Fibroblast of lung (primary cell): ENCODE measurements at regions not wholly inside any gene's neighbourhood (a gene's known extent, or its start where the extent isn't known, plus 50 kb on each side); places are given as distances from the start of the nearest gene placed in this dataset.
"Not testable (repeated sequence)": the region's sequence is repeated elsewhere in the genome, so short reads cannot be mapped to it uniquely, and the experiment has no call there.

Experiments
- DNase-seq, 2 donors: peaks; one replicate each; pipeline versions ENCODE4 v3.0.0 to v3.0.0-alpha.2; 2010; ENCODE audit warnings: low read depth in 2 of 2
- H2AFZ ChIP-seq: 2 replicates; pipeline ENCODE4 v1.5.1; 2012; ENCODE audit warnings: low read length, control low read depth, inconsistent platforms
- H3K27ac ChIP-seq: 2 replicates; pipeline ENCODE4 v1.5.1; 2011; ENCODE audit warnings: low read length, control low read depth; ENCODE audit not compliant: insufficient read depth
- H3K27me3 ChIP-seq: 2 replicates; pipeline ENCODE4 v1.5.1; 2011; ENCODE audit warnings: mild to moderate bottlenecking, low read length; ENCODE audit not compliant: control insufficient read depth, insufficient read depth
- H3K36me3 ChIP-seq: 2 replicates; pipeline ENCODE4 v1.5.1; 2011; ENCODE audit warnings: low read length; ENCODE audit not compliant: control insufficient read depth, insufficient read depth
- H3K4me1 ChIP-seq: 2 replicates; pipeline ENCODE4 v1.5.1; 2011; ENCODE audit warnings: low read length; ENCODE audit not compliant: control insufficient read depth, insufficient read depth; ENCODE audit errors: extremely low read depth
- H3K4me2 ChIP-seq: 2 replicates; pipeline ENCODE4 v1.5.1; 2011; ENCODE audit warnings: low read length, control low read depth; ENCODE audit not compliant: insufficient read depth; ENCODE audit errors: extremely low read depth
- H3K4me3 ChIP-seq, 4 experiments: fragments of 200-600 bp in 1 of 4; sonication (generic) in 1 of 4; replicated peaks in 1 of 4; 2 replicates each; pipeline ENCODE4 v1.5.1; 2011 to 2016; ENCODE audit warnings: low read length in 4 of 4, low read depth in 3 of 4, mild to moderate bottlenecking in 3 of 4, control low read depth in 2 of 4, inconsistent platforms in 1 of 4, mixed read lengths in 1 of 4; ENCODE audit not compliant: insufficient read depth in 1 of 4; ENCODE audit errors: control extremely low read depth in 1 of 4
- H3K79me2 ChIP-seq: 2 replicates; pipeline ENCODE4 v1.5.1; 2012; ENCODE audit warnings: mild to moderate bottlenecking, low read length, inconsistent platforms; ENCODE audit not compliant: control insufficient read depth, insufficient read depth
- H3K9ac ChIP-seq: 2 replicates; pipeline ENCODE4 v1.5.1; 2011; ENCODE audit warnings: mild to moderate bottlenecking, low read length, control low read depth; ENCODE audit not compliant: insufficient read depth
- H3K9me3 ChIP-seq: 2 replicates; pipeline ENCODE4 v1.5.1; 2012; ENCODE audit warnings: low read depth, low read length; ENCODE audit not compliant: control insufficient read depth, insufficient read depth
- H4K20me1 ChIP-seq: 2 replicates; pipeline ENCODE4 v1.5.1; 2011; ENCODE audit warnings: low read length; ENCODE audit not compliant: control insufficient read depth, insufficient read depth; ENCODE audit errors: extremely low read depth
- EZH2 ChIP-seq: IDR thresholded peaks from 2 replicates; pipeline ENCODE4 v1.5.1; 2012; ENCODE audit warnings: low read length, control low read depth, mild to moderate bottlenecking; ENCODE audit errors: missing control alignments
- TF ChIP-seq, protein P1 (sequence below), 2 donors: IDR thresholded peaks in 1 of 2; conservative IDR thresholded peaks in 1 of 2; 1 replicate in 1 of 2; 2 replicates in 1 of 2; pipeline ENCODE4 v1.5.1; 2011 to 2012; ENCODE audit warnings: low read length in 2 of 2, control low read depth in 1 of 2, inconsistent platforms in 1 of 2, low read depth in 1 of 2, mild to moderate bottlenecking in 1 of 2

GRCh38 chr5:125249400-125249799 lies 503.0 kb upstream of the ZNF608 start:
- peak in 1 of 2 donors; percentile 72 for DNase-seq
- Histone ChIP-seq H3K36me3 (no peaks in the 10 kb centered on the region), H3K4me2 (no peak overlapping the region), H2AFZ (no peak overlapping the region), H3K79me2 (no peaks in the 10 kb centered on the region), H3K4me3 (no peak overlapping the region), H3K9ac (no peak overlapping the region), H3K27ac (no peak overlapping the region), H3K27me3 (no peaks in the 10 kb centered on the region), H4K20me1 (no peaks in the 10 kb centered on the region), H3K4me1 (no peaks in the 10 kb centered on the region), H3K9me3 (no peaks in the 10 kb centered on the region)
- TF ChIP-seq, protein P1, sequence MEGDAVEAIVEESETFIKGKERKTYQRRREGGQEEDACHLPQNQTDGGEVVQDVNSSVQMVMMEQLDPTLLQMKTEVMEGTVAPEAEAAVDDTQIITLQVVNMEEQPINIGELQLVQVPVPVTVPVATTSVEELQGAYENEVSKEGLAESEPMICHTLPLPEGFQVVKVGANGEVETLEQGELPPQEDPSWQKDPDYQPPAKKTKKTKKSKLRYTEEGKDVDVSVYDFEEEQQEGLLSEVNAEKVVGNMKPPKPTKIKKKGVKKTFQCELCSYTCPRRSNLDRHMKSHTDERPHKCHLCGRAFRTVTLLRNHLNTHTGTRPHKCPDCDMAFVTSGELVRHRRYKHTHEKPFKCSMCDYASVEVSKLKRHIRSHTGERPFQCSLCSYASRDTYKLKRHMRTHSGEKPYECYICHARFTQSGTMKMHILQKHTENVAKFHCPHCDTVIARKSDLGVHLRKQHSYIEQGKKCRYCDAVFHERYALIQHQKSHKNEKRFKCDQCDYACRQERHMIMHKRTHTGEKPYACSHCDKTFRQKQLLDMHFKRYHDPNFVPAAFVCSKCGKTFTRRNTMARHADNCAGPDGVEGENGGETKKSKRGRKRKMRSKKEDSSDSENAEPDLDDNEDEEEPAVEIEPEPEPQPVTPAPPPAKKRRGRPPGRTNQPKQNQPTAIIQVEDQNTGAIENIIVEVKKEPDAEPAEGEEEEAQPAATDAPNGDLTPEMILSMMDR (conservative IDR thresholded peaks at IDR 0.05 in 1 of 2, IDR thresholded peaks at IDR 0.05 in 1 of 2; ENCODE audit: low read depth in 1 of 2, low read length in 2 of 2) = no peak
- no peak for TF ChIP-seq EZH2

DNA sequence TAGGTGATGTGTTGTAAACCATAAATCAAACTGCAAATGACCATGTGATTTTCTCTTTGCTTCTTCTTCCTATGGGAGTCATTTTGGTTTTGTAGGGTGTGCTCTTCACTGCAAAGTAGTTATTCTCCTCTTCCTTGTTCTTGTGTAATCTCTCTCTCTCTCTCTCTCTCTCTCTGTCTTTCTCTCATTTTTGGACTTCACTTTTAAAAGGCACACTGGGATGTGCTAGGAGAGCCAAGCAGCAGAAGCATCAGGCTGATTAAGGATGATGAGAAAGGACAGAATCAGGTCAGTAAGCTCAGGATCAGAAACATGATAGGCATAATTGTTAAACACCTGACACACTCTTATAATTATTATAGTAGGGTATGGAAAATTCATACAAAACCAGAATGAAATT lies 505.3 kb upstream of the ZNF608 start:
- no peak overlapping the region for H2AFZ ChIP-seq
- no peak overlapping the region for H3K4me3 ChIP-seq
- no peaks in the 10 kb centered on the region for H3K27me3 ChIP-seq
- H3K4me1 ChIP-seq = no peaks in the 10 kb centered on the region
- no peaks in the 10 kb centered on the region for H4K20me1 ChIP-seq
- no peak overlapping the region for H3K4me2 ChIP-seq
- no peak overlapping the region for H3K9ac ChIP-seq
- no peaks in the 10 kb centered on the region for H3K79me2 ChIP-seq
- H3K36me3 ChIP-seq = no peaks in the 10 kb centered on the region
- H3K9me3 ChIP-seq = no peaks in the 10 kb centered on the region
- TF ChIP-seq EZH2 = no peak
- TF ChIP-seq, protein P1 (conservative IDR thresholded peaks at IDR 0.05 in 1 of 2, IDR thresholded peaks at IDR 0.05 in 1 of 2; ENCODE audit: low read depth in 1 of 2, low read length in 2 of 2) = no peak
- no peak overlapping the region for H3K27ac ChIP-seq
- no peak for DNase-seq

DNA sequence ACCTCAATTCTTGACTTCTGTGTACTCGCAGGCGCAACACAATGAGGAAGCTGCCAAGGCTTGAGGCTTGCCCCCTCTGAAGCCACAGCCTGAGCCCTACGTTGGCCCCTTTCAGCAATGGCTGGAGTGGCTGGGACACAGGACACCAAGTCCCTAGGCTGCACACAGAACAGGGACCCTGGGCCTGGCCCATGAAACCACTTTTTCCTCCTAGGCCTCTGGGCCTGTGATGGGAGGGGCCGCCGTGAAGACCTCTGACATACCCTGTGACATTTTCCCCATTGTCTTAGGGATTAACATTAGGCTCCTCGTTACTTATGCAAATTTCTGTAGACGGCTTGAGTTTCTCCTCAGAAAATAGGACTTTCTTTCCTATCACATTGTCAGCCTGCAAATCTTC lies 507.2 kb upstream of the ZNF608 start:
- H3K9me3 ChIP-seq, H3K4me2 ChIP-seq, H3K4me3 ChIP-seq, H3K36me3 ChIP-seq, H3K27me3 ChIP-seq, H3K9ac ChIP-seq, H4K20me1 ChIP-seq, H3K79me2 ChIP-seq, H3K4me1 ChIP-seq, H3K27ac ChIP-seq, H2AFZ ChIP-seq, DNase-seq: not testable (repeated sequence)
